GM12878 (cell line): ENCODE measurements at regions not wholly inside any gene's neighbourhood (a gene's known extent, or its start where the extent isn't known, plus 50 kb on each side); places are given as distances from the start of the nearest gene placed in this dataset.
A peak's percentile ranks its signal among the peaks of the same experiment; 100 is the strongest.

Source experiments
- ATAC-seq: fragments of 200-7000 bp; cut with Tn5 transposase; 3 replicates; pipeline ENCODE4 v1.9.1; 2020; ENCODE audit warnings: mild to moderate bottlenecking, moderate library complexity
- BruUV-seq: library from RNA; stranded (reverse); fragments of 400-500 nt; replicated peaks from 2 replicates; lab custom pipeline; 2021; lab: Mats Ljungman, UMichigan
- CTCF ChIA-PET: fragments of 300-600 bp; sonication (Branson Sonifier 250); formaldehyde crosslinking; extraction: SDS; loops from one replicate; lab custom pipeline; 2021; ENCODE audit warnings: inconsistent platforms; lab: Yijun Ruan, JAX
- POLR2A ChIA-PET: fragments of 350-600 bp; formaldehyde crosslinking; extraction: SDS; loops from one replicate; lab custom pipeline; 2021; ENCODE audit warnings: inconsistent platforms; lab: Charles Lee
- RAD21 ChIA-PET: fragments of 300-600 bp; sonication (Branson Sonifier 250); formaldehyde crosslinking; loops from one replicate; lab custom pipeline; 2023; ENCODE audit warnings: antibody characterized with exemption; ENCODE audit not compliant: unreplicated experiment; lab: Charles Lee
- SMC1A ChIA-PET: fragments of 300-600 bp; sonication (Branson Sonifier 250); formaldehyde crosslinking; loops from one replicate; lab custom pipeline; 2023; ENCODE audit not compliant: unreplicated experiment, uncharacterized antibody; lab: Charles Lee
- DNase-seq: peaks from one replicate; pipeline ENCODE4 v3.0.0-alpha.2; 2011; ENCODE audit warnings: low read depth, low spot score
- FAIRE-seq: peaks from 3 replicates; lab custom pipeline; 2011; peaks lifted over from hg19 to GRCh38; lab: Jason Lieb, UNC
- H2AFZ ChIP-seq: 2 replicates; pipeline ENCODE4 v1.6.0; 2011; ENCODE audit warnings: low read depth, low read length, control low read depth; ENCODE audit not compliant: control insufficient read depth
- H3K27ac ChIP-seq: 2 replicates; pipeline ENCODE4 v1.5.1; 2011; ENCODE audit warnings: control low read depth; ENCODE audit not compliant: control insufficient read depth, insufficient read depth
- H3K27me3 ChIP-seq, 2 experiments: replicated peaks in 1 of 2; 2 replicates each; pipeline versions ENCODE4 v1.6.0 to v1.6.1; 2011; ENCODE audit warnings: low read length in 1 of 2; ENCODE audit not compliant: control insufficient read depth in 2 of 2, insufficient read depth in 2 of 2
- H3K36me3 ChIP-seq, 2 experiments: 2 replicates each; pipeline ENCODE4 v1.5.1; 2011; ENCODE audit warnings: low read length in 1 of 2; ENCODE audit not compliant: control insufficient read depth in 2 of 2, insufficient read depth in 2 of 2
- H3K4me1 ChIP-seq: 2 replicates; pipeline ENCODE4 v1.6.1; 2011; ENCODE audit warnings: mild to moderate bottlenecking, low read length, moderate library complexity, mixed read lengths; ENCODE audit not compliant: control insufficient read depth, insufficient read depth
- H3K4me2 ChIP-seq: 2 replicates; pipeline ENCODE4 v1.6.0; 2011; ENCODE audit warnings: control low read depth; ENCODE audit not compliant: control insufficient read depth, insufficient read depth
- H3K4me3 ChIP-seq: fragments of 200-600 bp; sonication (generic); 2 replicates; pipeline ENCODE4 v1.5.1; 2016
- H3K79me2 ChIP-seq: 2 replicates; pipeline ENCODE4 v1.6.0; 2011; ENCODE audit warnings: low read length; ENCODE audit not compliant: control insufficient read depth, insufficient read depth
- H3K9ac ChIP-seq: 2 replicates; pipeline ENCODE4 v1.8.0; 2011; ENCODE audit warnings: low read length, control low read depth, mixed read lengths; ENCODE audit not compliant: control insufficient read depth, insufficient read depth
- H3K9me3 ChIP-seq: replicated peaks from 3 replicates; pipeline ENCODE4 v1.5.1; 2011; ENCODE audit warnings: mild to moderate bottlenecking, low read length; ENCODE audit not compliant: control insufficient read depth, insufficient read depth
- H4K20me1 ChIP-seq: 2 replicates; pipeline ENCODE4 v1.6.0; 2011; ENCODE audit not compliant: control insufficient read depth, insufficient read depth
- EP300 ChIP-seq, 2 experiments: fragments of 150-350 bp in 1 of 2; IDR thresholded peaks; 2 replicates each; pipeline ENCODE4 v1.6.1; 2011 to 2012; ENCODE audit warnings: low read depth in 2 of 2, low read length in 2 of 2, borderline replicate concordance in 1 of 2, improper control_type of control experiment in 1 of 2, inconsistent platforms in 1 of 2; ENCODE audit not compliant: control insufficient read depth in 1 of 2
- MYC ChIP-seq: IDR thresholded peaks from 2 replicates; pipeline ENCODE4 v1.6.1; 2011; ENCODE audit warnings: mild to moderate bottlenecking, low read length, moderate library complexity, inconsistent platforms; ENCODE audit not compliant: insufficient read depth, insufficient replicate concordance, insufficient read length, severe bottlenecking
- SIX5 ChIP-seq: IDR thresholded peaks from 2 replicates; pipeline ENCODE4 v1.6.1; 2011; ENCODE audit warnings: mild to moderate bottlenecking, low read depth, low read length, moderate library complexity; ENCODE audit not compliant: severe bottlenecking
- SMC3 ChIP-seq: IDR thresholded peaks from 2 replicates; pipeline ENCODE4 v1.6.1; 2011; ENCODE audit warnings: low read length, improper control_type of control experiment, borderline replicate concordance
- SREBF2 ChIP-seq: IDR thresholded peaks from 2 replicates; pipeline ENCODE4 v1.6.1; 2012; ENCODE audit warnings: mild to moderate bottlenecking, low read length
- WRNIP1 ChIP-seq: IDR thresholded peaks from 2 replicates; pipeline ENCODE4 v1.6.1; 2011; ENCODE audit warnings: low read depth, low read length, improper control_type of control experiment, borderline replicate concordance
- WGBS: methylation state at CpG from one replicate; pipeline ENCODE4 v1.1.6; 2016; ENCODE audit warnings: low lambda C conversion rate; ENCODE audit not compliant: insufficient replicate concordance, insufficient coverage; ENCODE audit errors: missing lambda C conversion rate; 5-methylcytosine and 5-hydroxymethylcytosine counted together
- in situ Hi-C: fragments of 300-500 bp; cut with MboI; formaldehyde crosslinking; loops from 9 replicates; pipeline ENCODE4 v1.14.3; 2018; ENCODE audit warnings: mixed read lengths
- intact Hi-C: fragments of 100-400 bp; cut with micrococcal nuclease; formaldehyde crosslinking; loops from one replicate; pipeline ENCODE4 v1.14.2; 2022; ENCODE audit not compliant: unreplicated experiment

DNA sequence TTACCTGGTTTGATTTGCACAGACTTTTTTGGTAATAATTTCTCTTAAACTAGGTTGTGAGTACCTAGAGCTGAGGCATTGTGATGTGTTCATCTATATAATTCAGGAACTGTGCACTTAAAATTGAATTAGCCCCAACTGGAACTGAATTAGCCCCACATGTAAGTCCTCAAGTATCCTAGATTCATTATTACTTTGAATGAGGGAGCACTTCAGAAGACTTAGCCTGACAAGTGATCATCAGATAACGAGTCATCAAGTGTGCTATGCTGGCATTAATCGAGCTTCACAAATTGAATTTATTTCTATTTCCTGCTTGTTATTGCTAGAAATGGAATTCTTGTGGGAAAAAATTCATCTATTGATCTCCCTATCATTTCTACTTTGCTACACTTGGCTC, 323.4 kb upstream of the SEMA3D start (continued):
- no peak for TF ChIP-seq WRNIP1
- no peak for TF ChIP-seq SMC3

- ChIA-PET POLR2A (no interaction called here), CTCF (no interaction called here)
- Histone ChIP-seq H3K27ac (no peak overlapping the region), H3K9ac (no peak overlapping the region), H3K36me3 (no peaks in the 10 kb centered on the region)
- no TSS peak for BruUV-seq
- 27% methylated on average over 2 of the region's 2 CpGs for whole genome bisulfite sequencing
- TF ChIP-seq SIX5: no peak
- TF ChIP-seq, all 136 proteins: peak for 0
- H3K9me3 ChIP-seq: no peaks in the 10 kb centered on the region
- ChIA-PET SMC1A (no interaction called here), RAD21 (no interaction called here)
- H2AFZ ChIP-seq: no peak overlapping the region
- no peaks in the 10 kb centered on the region for H4K20me1 ChIP-seq
- H3K4me2 ChIP-seq: no peak overlapping the region
- no peak for ATAC-seq
- intact Hi-C loops: no loop called here
- no peak for FAIRE-seq
- no peaks in the 10 kb centered on the region for H3K27me3 ChIP-seq
- no peaks in the 10 kb centered on the region for H3K4me1 ChIP-seq
- in situ Hi-C loops: no loop called here
- H3K4me3 ChIP-seq: no peak overlapping the region
- no peak for DNase-seq
- H3K79me2 ChIP-seq: no peaks in the 10 kb centered on the region
Observed at GRCh38 chr7:85509476-85509875, 322.6 kb upstream of the SEMA3D start.

- no peak for ATAC-seq
- ChIA-PET SMC1A (interaction anchor here (1.4 kb wide), 1 partner anchor 11 kb away, joined by 3 read pairs; no protein-coding TSS in a partner anchor), CTCF (no interaction called here), POLR2A (no interaction called here), RAD21 (no interaction called here)
- H3K4me1 ChIP-seq: no peaks in the 10 kb centered on the region
- no peak for TF ChIP-seq EP300 (IDR thresholded peaks at IDR 0.05; ENCODE audit: borderline replicate concordance in 1 of 2, control insufficient read depth in 1 of 2, low read depth in 2 of 2, low read length in 2 of 2)
- TF ChIP-seq MYC: no peak
- TF ChIP-seq SREBF2: no peak
- no peaks in the 10 kb centered on the region for H3K9me3 ChIP-seq
- BruUV-seq: no TSS peak
- H3K4me2 ChIP-seq: no peak overlapping the region
- H3K79me2 ChIP-seq: no peaks in the 10 kb centered on the region
- no peak overlapping the region for H2AFZ ChIP-seq
- FAIRE-seq: peak; percentile 47
- DNase-seq: no peak
- no peaks in the 10 kb centered on the region for H4K20me1 ChIP-seq
- intact Hi-C loops: no loop called here
- no peaks in the 10 kb centered on the region for H3K27me3 ChIP-seq
- WGBS: 0% methylated on average over 4 of the region's 4 CpGs
- no peak overlapping the region for H3K27ac ChIP-seq
- in situ Hi-C loops: no loop called here
- no peaks in the 10 kb centered on the region for H3K36me3 ChIP-seq
- no peak overlapping the region for H3K4me3 ChIP-seq
- no peak overlapping the region for H3K9ac ChIP-seq
Observed at GRCh38 chr7:85508642-85509410, 322.0 kb upstream of the SEMA3D start.
